SK-N-SH (cell line): ENCODE measurements at regions not wholly inside any gene's neighbourhood (a gene's known extent, or its start where the extent isn't known, plus 50 kb on each side); places are given as distances from the start of the nearest gene placed in this dataset.

Source experiments
- CTCF ChIP-seq: fragments of 200-600 bp; sonication (generic); IDR thresholded peaks from 2 replicates; pipeline ENCODE4 v1.6.1; 2017; ENCODE audit warnings: antibody characterized with exemption, mild to moderate bottlenecking, moderate library complexity
- EP300 ChIP-seq, 2 experiments: IDR thresholded peaks; 2 replicates each; pipeline versions ENCODE4 v1.4.0 to v1.6.1; 2012; ENCODE audit warnings: borderline replicate concordance in 1 of 2, low read depth in 1 of 2, low read length in 1 of 2
- EZH2phosphoT487 ChIP-seq: fragments of 200-600 bp; sonication (generic); IDR thresholded peaks from 2 replicates; pipeline ENCODE4 v1.6.1; 2017; ENCODE audit warnings: low read depth, mixed run types, mild to moderate bottlenecking, antibody characterized with exemption, moderate library complexity, borderline replicate concordance
- FOXJ3 ChIP-seq: sonication (generic); formaldehyde crosslinking; IDR thresholded peaks from 2 replicates; pipeline ENCODE4 v1.5.1; 2020; ENCODE audit warnings: mild to moderate bottlenecking, missing genetic modification reagents
- FOXM1 ChIP-seq: IDR thresholded peaks from 2 replicates; pipeline ENCODE4 v1.4.0; 2012; ENCODE audit warnings: low read depth, mild to moderate bottlenecking
- GABPA ChIP-seq: IDR thresholded peaks from 2 replicates; pipeline ENCODE4 v1.4.0; 2012; ENCODE audit warnings: low read depth, mild to moderate bottlenecking
- JUND ChIP-seq: IDR thresholded peaks from 2 replicates; pipeline ENCODE4 v1.4.0; 2012
- MAX ChIP-seq: IDR thresholded peaks from 2 replicates; pipeline ENCODE4 v1.4.0; 2012; ENCODE audit warnings: low read depth
- NRF1 ChIP-seq: IDR thresholded peaks from 2 replicates; pipeline ENCODE4 v1.6.1; 2012; ENCODE audit warnings: low read depth, mild to moderate bottlenecking, low read length
- PBX3 ChIP-seq: IDR thresholded peaks from 2 replicates; pipeline ENCODE4; 2012
- POLR2AphosphoS5 ChIP-seq: IDR thresholded peaks from 2 replicates; pipeline ENCODE4 v1.6.1; 2012; ENCODE audit warnings: low read depth, low read length
- TAF1 ChIP-seq: IDR thresholded peaks from 2 replicates; pipeline ENCODE4 v1.6.1; 2012; ENCODE audit warnings: low read depth, mild to moderate bottlenecking, low read length, moderate library complexity, borderline replicate concordance
- TEAD4 ChIP-seq: IDR thresholded peaks from 2 replicates; pipeline ENCODE4 v1.4.0; 2012; ENCODE audit warnings: mild to moderate bottlenecking, borderline replicate concordance; ENCODE audit not compliant: insufficient read depth
- USF2 ChIP-seq: fragments of 150-350 bp; IDR thresholded peaks from 2 replicates; pipeline ENCODE4 v1.6.1; 2017; ENCODE audit warnings: antibody characterized with exemption, low read length, low read depth, borderline replicate concordance

GRCh38 chr3:16834214-16834613 lies 50.5 kb upstream of the PLCL2 start:
- no peak for TF ChIP-seq POLR2AphosphoS5
- TF ChIP-seq FOXJ3 (CRISPR knock-in tag), result no peak
- no peak for TF ChIP-seq TAF1
- no peak for TF ChIP-seq CTCF
- no peak for TF ChIP-seq MAX
- no peak for TF ChIP-seq GABPA
- TF ChIP-seq PBX3, result no peak
- no peak for TF ChIP-seq USF2
- TF ChIP-seq TEAD4, result no peak
- no peak for TF ChIP-seq EZH2phosphoT487
- TF ChIP-seq JUND, result no peak
- TF ChIP-seq EP300 (IDR thresholded peaks at IDR 0.05; ENCODE audit: borderline replicate concordance in 1 of 2, low read depth in 1 of 2, low read length in 1 of 2), result no peak
- no peak for TF ChIP-seq NRF1
- TF ChIP-seq FOXM1, result no peak
